ENCODE measurements at regions not wholly inside any gene's neighbourhood (a gene's known extent, or its start where the extent isn't known, plus 50 kb on each side); places are given as distances from the start of the nearest gene placed in this dataset.

DNA sequence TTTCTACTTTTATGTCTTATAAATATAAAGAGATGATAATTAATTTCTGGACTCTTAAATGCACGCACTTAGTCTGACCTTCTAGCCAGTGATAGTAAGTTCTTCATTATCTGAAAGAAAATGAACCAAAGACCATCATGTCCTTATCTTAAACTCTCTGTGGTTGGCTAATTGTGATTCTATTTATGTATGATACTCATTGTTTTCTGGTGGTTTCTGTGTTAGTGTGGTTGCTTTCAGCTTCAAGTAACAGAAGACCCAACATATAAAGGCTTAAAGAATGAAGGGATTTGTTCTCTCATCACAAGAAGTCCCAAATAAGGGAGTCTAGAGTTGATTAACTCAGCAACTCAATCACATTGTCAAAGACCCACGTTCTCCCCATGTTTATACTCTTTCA, 225.2 kb upstream of the TANK start:
- Histone ChIP-seq H3K79me2 (ENCODE audit: insufficient read depth, low read length) (no peaks in the 10 kb centered on the region), H3K4me2 (replicated peaks; ENCODE audit: extremely low read depth, low read length, poor library complexity, severe bottlenecking) (no peak overlapping the region), H3K27ac (ENCODE audit: low read depth in 1 of 2, low read length in 2 of 2) (no peak overlapping the region), H3K9me3 (replicated peaks in 1 of 2; ENCODE audit: control insufficient read depth in 1 of 2, insufficient read depth in 1 of 2, low read length in 2 of 2) (no peaks in the 10 kb centered on the region), H3K9ac (ENCODE audit: insufficient read depth, low read length, poor library complexity, severe bottlenecking) (no peak overlapping the region), H3K4me1 (ENCODE audit: control insufficient read depth in 1 of 2, insufficient read depth in 2 of 2, low read length in 2 of 2) (no peaks in the 10 kb centered on the region), H2AFZ (ENCODE audit: insufficient read depth, low read depth, low read length, poor library complexity, severe bottlenecking) (no peak overlapping the region), H3K4me3 (replicated peaks in 1 of 3; ENCODE audit: low read depth in 2 of 3, low read length in 3 of 3) (no peak overlapping the region), H3K27me3 (ENCODE audit: control insufficient read depth in 2 of 2, insufficient read depth in 2 of 2, low read length in 2 of 2) (no peaks in the 10 kb centered on the region), H4K20me1 (ENCODE audit: insufficient read depth, low read length) (no peaks in the 10 kb centered on the region), H3K36me3 (replicated peaks in 1 of 2; ENCODE audit: control insufficient read depth in 1 of 2, insufficient read depth in 2 of 2, low read length in 2 of 2) (no peaks in the 10 kb centered on the region)
- intact Hi-C loops (cut with micrococcal nuclease) = no loop called here
- no peak overlapping the region for H3K27ac Mint-ChIP-seq
- H3K9me3 Mint-ChIP-seq = peaks cover 0 to 2% (median 0%) of the 10 kb centered on the region in 7 donors
- no peak overlapping the region for H3K4me3 Mint-ChIP-seq
- DNase-seq = no peak
- H3K4me1 Mint-ChIP-seq = peaks cover 3% of the 10 kb centered on the region
- TF ChIP-seq, protein P1, sequence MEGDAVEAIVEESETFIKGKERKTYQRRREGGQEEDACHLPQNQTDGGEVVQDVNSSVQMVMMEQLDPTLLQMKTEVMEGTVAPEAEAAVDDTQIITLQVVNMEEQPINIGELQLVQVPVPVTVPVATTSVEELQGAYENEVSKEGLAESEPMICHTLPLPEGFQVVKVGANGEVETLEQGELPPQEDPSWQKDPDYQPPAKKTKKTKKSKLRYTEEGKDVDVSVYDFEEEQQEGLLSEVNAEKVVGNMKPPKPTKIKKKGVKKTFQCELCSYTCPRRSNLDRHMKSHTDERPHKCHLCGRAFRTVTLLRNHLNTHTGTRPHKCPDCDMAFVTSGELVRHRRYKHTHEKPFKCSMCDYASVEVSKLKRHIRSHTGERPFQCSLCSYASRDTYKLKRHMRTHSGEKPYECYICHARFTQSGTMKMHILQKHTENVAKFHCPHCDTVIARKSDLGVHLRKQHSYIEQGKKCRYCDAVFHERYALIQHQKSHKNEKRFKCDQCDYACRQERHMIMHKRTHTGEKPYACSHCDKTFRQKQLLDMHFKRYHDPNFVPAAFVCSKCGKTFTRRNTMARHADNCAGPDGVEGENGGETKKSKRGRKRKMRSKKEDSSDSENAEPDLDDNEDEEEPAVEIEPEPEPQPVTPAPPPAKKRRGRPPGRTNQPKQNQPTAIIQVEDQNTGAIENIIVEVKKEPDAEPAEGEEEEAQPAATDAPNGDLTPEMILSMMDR (IDR thresholded peaks at IDR 0.05) = no peak
- no peaks in the 10 kb centered on the region for H3K27me3 Mint-ChIP-seq (ENCODE audit: low read depth in 3 of 3)
- WGBS (ENCODE audit: insufficient coverage) = no CpG with 5 or more reads among the region's 2 CpGs
- no peaks in the 10 kb centered on the region for H3K36me3 Mint-ChIP-seq

DNA sequence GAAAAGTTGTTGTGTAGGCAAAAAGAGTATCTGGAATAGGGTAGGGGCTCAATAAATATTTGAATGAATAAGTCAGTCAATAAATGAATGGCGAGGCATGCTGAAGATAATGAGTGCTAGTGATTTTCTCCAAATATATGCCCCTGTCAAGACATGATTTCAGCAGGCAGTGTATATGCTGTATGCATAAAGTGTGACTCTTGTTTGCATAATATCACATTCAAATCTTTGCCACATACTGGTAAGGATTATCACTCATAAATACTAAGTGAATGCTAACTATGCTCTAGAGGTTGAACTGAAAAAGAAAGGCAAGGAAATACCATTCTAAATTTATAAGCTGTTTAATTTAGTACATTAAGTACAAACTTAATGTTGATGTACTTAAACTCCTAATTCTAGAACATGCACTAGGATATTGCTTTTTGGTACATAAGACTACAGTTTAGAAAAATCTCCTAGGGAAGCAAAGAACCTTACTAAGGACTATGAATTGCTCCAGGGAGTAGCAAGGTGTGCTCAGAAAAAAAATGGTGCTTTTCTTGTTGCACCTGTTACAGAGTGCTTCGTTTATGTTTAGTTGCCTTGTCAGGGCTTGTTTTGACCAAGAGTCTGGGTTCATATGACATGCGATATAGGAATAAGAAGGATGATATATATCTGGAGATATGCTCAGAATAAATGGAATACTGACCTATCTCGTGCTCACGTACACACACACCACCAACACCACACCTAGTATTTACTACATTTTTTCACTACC, 224.0 kb upstream of the TANK start:
- TF ChIP-seq, protein P1 (IDR thresholded peaks at IDR 0.05) = no peak
- Mint-ChIP-seq H3K36me3 (no peaks in the 10 kb centered on the region), H3K4me3 (no peak overlapping the region), H3K4me1 (peaks cover 3% of the 10 kb centered on the region), H3K9me3 (no peaks in the 10 kb centered on the region), H3K27me3 (ENCODE audit: low read depth in 3 of 3) (peaks cover 0 to 1% (median 0%) of the 10 kb centered on the region in 3 donors), H3K27ac (no peak overlapping the region)
- Histone ChIP-seq H3K4me2 (replicated peaks; ENCODE audit: extremely low read depth, low read length, poor library complexity, severe bottlenecking) (no peak overlapping the region), H3K9me3 (replicated peaks in 1 of 2; ENCODE audit: control insufficient read depth in 1 of 2, insufficient read depth in 1 of 2, low read length in 2 of 2) (no peaks in the 10 kb centered on the region), H3K9ac (ENCODE audit: insufficient read depth, low read length, poor library complexity, severe bottlenecking) (no peak overlapping the region), H3K27ac (ENCODE audit: low read depth in 1 of 2, low read length in 2 of 2) (no peak overlapping the region), H3K27me3 (ENCODE audit: control insufficient read depth in 2 of 2, insufficient read depth in 2 of 2, low read length in 2 of 2) (no peaks in the 10 kb centered on the region), H2AFZ (ENCODE audit: insufficient read depth, low read depth, low read length, poor library complexity, severe bottlenecking) (no peak overlapping the region), H3K4me1 (ENCODE audit: control insufficient read depth in 1 of 2, insufficient read depth in 2 of 2, low read length in 2 of 2) (no peaks in the 10 kb centered on the region), H4K20me1 (ENCODE audit: insufficient read depth, low read length) (no peaks in the 10 kb centered on the region), H3K4me3 (replicated peaks in 1 of 3; ENCODE audit: low read depth in 2 of 3, low read length in 3 of 3) (no peak overlapping the region), H3K36me3 (replicated peaks in 1 of 2; ENCODE audit: control insufficient read depth in 1 of 2, insufficient read depth in 2 of 2, low read length in 2 of 2) (no peaks in the 10 kb centered on the region), H3K79me2 (ENCODE audit: insufficient read depth, low read length) (no peaks in the 10 kb centered on the region)
- no CpG with 5 or more reads among the region's 5 CpGs for WGBS (ENCODE audit: insufficient coverage)
- no peak for DNase-seq
- intact Hi-C loops (cut with micrococcal nuclease) = no loop called here

Data from CD14-positive monocyte (primary cell).